Astrocyte (in vitro differentiated cells and primary cell): ENCODE measurements at regions not wholly inside any gene's neighbourhood (a gene's known extent, or its start where the extent isn't known, plus 50 kb on each side); places are given as distances from the start of the nearest gene placed in this dataset.

Source experiments
- CTCF ChIP-seq: IDR thresholded peaks from 2 replicates; pipeline ENCODE4 v1.5.1; 2011; ENCODE audit warnings: low read depth, mild to moderate bottlenecking, inconsistent platforms, low read length, moderate library complexity; ENCODE audit not compliant: insufficient read depth
- EZH2 ChIP-seq: IDR thresholded peaks from 2 replicates; pipeline ENCODE4 v1.6.1; 2012; ENCODE audit warnings: mild to moderate bottlenecking, low read length, inconsistent platforms; ENCODE audit not compliant: insufficient read depth

GRCh38 chr6:142530566-142530965 is 228.8 kb downstream of the ADGRG6 start:
- TF ChIP-seq CTCF (no peak), EZH2 (no peak)
